GM21423 (cell line): ENCODE measurements at regions not wholly inside any gene's neighbourhood (a gene's known extent, or its start where the extent isn't known, plus 50 kb on each side); places are given as distances from the start of the nearest gene placed in this dataset.

Source experiments
- ATAC-seq: cut with Tn5 transposase; IDR thresholded peaks from one replicate; pipeline ENCODE4 v1.9.1; 2021; ENCODE audit warnings: mild to moderate bottlenecking, moderate library complexity; ENCODE audit not compliant: unreplicated experiment

DNA sequence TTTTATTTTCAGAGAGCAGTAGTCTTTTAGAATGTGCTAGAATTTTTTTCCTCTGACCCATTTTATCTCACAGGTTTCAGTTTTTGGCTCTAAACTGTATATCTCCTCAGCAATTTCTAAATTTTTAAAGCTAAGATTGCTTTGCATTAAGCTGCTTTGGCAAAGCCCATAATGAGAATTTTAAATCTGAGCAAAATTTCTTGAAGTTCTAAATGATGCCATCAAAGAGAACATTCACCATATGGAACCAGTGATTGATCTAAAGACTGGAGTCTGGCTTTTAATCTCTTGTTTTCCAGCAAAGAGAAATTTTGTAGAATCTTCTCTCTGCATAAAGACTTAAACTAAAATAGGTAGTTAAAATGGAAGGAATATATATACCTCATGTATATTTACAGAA, 313.6 kb downstream of the TBC1D32 start:
- ATAC-seq = no peak

DNA sequence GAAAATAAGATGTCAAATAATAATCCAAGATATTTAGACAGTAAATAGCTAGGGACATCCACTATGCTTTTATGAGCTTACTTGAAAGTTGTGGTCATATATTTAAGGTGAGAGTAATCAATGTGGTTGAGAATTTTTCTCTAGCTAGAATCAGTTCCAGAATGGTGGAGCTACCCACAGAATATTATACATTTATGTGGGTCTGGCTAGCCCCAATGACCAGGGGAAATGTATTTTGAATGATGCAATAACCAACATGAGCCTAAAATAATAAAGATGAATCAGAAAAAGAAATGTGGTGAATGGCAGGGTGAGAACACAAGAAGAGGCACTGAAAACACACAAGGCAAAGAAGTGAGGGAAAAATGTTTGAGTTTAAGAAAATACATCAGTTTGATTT, 325.7 kb downstream of the TBC1D32 start:
- ATAC-seq = no peak

- ATAC-seq = no peak
Observed at GRCh38 chr6:121006024-121006423, 328.3 kb downstream of the TBC1D32 start.

- no peak for ATAC-seq
Observed at GRCh38 chr6:121000381-121000780, 333.9 kb downstream of the TBC1D32 start.

DNA sequence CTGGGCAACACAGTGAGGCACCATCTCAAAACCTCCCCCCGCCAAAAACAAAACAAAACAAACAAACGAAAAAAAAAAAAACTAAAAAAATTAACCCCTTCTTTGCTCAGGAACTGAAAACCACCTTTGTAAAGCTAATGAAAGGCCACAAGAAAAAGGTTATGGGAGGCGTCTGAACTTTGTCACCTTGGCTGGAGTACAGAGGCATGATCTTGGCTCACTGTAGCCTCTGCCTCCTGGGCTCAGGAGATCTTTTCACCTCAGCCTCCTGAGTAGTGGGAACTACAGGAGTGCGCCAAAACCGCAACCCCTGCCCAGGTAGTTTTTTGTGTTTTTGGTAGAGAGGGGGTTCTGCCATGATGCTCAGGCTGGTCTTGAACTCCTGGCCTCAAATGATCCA, 337.9 kb downstream of the TBC1D32 start:
- ATAC-seq = no peak

DNA sequence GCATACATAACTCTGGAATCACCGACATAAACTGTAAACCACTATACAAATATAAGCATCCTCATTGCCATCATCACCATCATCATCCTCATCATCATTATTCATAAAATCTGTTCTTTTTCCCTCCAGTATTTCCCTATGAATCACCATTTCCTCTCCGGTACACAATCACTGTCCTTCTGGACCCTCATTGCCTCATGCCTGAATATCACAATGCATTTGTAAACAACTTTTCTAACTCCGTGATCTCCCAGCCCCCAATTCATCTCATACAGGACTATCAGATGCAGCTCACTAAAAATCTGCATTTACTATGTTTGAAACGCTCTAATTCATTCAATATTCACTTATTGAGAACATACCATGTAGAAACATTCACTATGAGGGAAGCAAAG, 339.7 kb downstream of the TBC1D32 start:
- ATAC-seq = no peak

- no peak for ATAC-seq
Observed at GRCh38 chr6:120993929-120994572, 340.2 kb downstream of the TBC1D32 start.

GRCh38 chr6:120992257-120992656, 342.0 kb downstream of the TBC1D32 start:
- no peak for ATAC-seq

- no peak for ATAC-seq
Observed at GRCh38 chr6:120990866-120991265, 343.4 kb downstream of the TBC1D32 start.

DNA sequence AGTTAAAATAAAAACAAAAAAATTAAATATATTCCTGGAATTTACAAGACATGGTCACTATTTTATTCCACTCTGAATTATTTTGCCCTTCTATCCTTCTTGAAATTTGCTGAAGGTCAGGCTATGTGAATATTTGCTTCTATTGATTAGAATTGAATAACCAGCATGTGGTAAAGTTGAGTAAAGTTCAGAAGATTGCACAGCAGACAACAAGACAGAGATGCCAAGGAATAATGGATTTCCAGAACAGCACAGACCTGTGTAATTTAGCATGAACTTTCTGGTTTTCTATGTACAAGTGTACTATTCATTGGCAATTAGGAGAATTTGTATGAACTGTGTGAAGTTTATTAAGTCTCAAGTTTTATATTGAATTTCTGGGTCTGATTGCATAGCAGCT, 352.4 kb downstream of the TBC1D32 start:
- no peak for ATAC-seq

DNA sequence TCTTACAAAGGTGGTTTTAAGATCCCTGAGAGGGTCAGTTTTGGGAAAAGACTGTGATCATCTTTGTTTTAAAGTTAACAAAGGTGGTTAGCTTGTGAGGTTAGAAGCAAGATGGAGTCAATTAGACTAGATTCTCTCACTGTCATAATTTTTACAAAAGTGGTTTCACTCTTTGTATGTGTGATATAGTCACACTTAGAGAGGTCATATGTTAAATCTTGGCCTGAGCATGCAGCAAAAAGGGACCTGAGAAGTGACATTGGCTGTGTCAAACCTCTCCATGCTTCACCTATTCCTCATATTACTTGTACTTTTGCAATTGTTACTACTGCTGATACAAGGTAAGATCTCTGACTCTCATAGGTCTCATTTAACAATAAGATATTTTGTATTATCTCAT, 368.0 kb downstream of the TBC1D32 start:
- no peak for ATAC-seq

- peak; percentile 52 for ATAC-seq
Observed at GRCh38 chr6:120965814-120966213, 368.5 kb downstream of the TBC1D32 start.

DNA sequence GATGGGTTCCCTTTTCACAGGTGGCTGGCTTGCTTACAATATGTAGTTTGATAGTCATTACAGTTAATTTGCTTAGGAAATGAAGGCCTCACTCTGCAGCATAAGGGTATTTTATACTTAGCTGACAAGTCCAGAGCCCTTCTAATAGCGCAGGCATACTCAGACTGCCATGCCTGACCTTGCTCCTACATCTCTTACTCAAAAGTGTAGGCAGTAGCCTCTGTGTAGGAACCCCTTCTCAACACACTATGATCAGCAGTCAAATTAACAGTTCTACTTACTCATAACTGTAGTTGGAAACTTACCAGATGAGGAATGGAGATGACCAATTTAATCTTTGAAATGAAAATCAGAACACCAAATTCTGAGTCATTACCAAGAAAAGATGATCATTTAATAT, 373.5 kb downstream of the TBC1D32 start:
- ATAC-seq = no peak

DNA sequence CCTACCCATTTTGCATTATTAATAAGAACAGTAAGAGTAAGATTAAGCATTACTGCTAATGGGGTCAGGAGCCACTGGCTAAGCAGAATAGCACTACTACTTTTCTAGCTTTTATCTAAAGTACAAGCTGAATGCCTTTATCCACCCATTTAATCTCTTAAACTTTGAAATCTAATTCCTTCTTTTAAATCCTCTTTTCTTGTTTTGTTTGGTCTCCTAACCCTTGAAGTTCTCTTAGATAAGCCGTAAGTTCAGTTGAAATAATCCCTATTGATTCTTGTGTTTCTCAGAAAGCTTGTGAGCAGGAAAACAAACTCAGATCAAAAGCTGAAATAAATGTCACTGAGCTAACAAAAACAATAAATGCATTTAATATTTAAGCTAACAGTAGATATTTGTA, 380.2 kb downstream of the TBC1D32 start:
- no peak for ATAC-seq

DNA sequence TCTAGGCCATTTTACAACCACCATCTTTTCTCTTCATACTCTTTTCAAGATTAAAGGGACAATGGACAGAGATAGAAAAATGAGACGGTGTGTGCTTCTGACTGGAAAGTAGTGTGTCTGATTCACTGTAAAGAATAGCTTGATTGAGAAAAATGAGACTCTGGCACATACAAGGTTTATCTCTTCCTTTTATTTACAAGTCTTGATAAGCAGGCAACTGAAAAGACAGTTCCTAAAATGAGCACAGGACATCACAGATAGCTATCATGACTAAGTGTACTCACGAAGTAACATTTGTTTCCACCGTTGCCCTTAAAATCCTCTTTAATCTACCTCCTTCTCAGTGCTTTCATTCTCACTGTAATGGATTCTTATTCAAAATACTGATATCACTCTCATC, 383.0 kb downstream of the TBC1D32 start:
- ATAC-seq = no peak

- no peak for ATAC-seq
Observed at GRCh38 chr6:120947111-120947510, 387.2 kb downstream of the TBC1D32 start.

GRCh38 chr6:120945905-120946594, 388.2 kb downstream of the TBC1D32 start:
- peak; percentile 64 for ATAC-seq

- peak; percentile 95 for ATAC-seq
Observed at GRCh38 chr6:120938876-120939472, 395.3 kb downstream of the TBC1D32 start.

- peak; percentile 42 for ATAC-seq
Observed at GRCh38 chr6:120938164-120938875, 396.0 kb downstream of the TBC1D32 start.

GRCh38 chr6:120935908-120936307, 398.4 kb downstream of the TBC1D32 start:
- peak; percentile 54 for ATAC-seq

DNA sequence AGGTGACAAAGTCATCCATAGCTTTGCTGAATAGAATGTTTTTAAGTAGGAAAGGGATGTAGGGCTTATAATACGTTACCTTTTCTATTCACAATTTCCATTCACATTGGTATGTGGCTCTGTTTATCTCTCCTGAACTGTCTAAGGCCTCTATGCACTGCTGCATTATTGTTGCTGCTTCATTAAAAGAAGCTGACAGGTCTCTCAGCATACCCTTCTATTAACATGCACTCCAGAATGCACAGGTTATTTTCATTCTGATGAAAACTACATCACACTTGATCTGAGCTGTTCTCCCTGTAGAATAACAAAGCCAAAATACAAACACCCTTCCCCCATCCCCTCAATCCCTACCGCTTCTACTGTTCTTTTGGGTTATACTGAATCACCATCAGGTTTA, 399.3 kb downstream of the TBC1D32 start:
- ATAC-seq = no peak
